OCI-LY1 (cell line): ENCODE measurements at regions not wholly inside any gene's neighbourhood (a gene's known extent, or its start where the extent isn't known, plus 50 kb on each side); places are given as distances from the start of the nearest gene placed in this dataset.

ENCODE experiments used
- H2AFZ ChIP-seq: fragments of 200-600 bp; sonication (generic), shearing (Covaris generic); 2 replicates; pipeline ENCODE4 v1.6.0; 2014; ENCODE audit warnings: antibody characterized with exemption, mild to moderate bottlenecking, low read length
- H3F3A ChIP-seq: fragments of 200-600 bp; sonication (generic), shearing (Covaris generic); 2 replicates; pipeline ENCODE4 v1.6.0; 2014; ENCODE audit warnings: mild to moderate bottlenecking, antibody characterized with exemption, low read length, moderate library complexity; ENCODE audit not compliant: insufficient read depth
- H3K27ac ChIP-seq: fragments of 200-600 bp; sonication (generic); 2 replicates; pipeline ENCODE4 v1.5.1; 2014; ENCODE audit warnings: low read length, mixed run types, mild to moderate bottlenecking, low read depth; ENCODE audit not compliant: poor library complexity, severe bottlenecking
- H3K27me3 ChIP-seq: fragments of 200-600 bp; sonication (generic); 2 replicates; pipeline ENCODE4 v1.6.0; 2014; ENCODE audit warnings: antibody characterized with exemption, mild to moderate bottlenecking, low read length, moderate library complexity; ENCODE audit not compliant: insufficient read depth
- H3K36me3 ChIP-seq: fragments of 200-600 bp; sonication (generic); 2 replicates; pipeline ENCODE4 v1.6.1; 2014; ENCODE audit warnings: mild to moderate bottlenecking, antibody characterized with exemption, low read length, moderate library complexity, mixed read lengths; ENCODE audit not compliant: insufficient read depth
- H3K4me1 ChIP-seq: fragments of 200-600 bp; sonication (generic); 2 replicates; pipeline ENCODE4 v1.5.1; 2014; ENCODE audit warnings: mild to moderate bottlenecking, low read length, moderate library complexity; ENCODE audit not compliant: insufficient read depth, severe bottlenecking
- H3K4me2 ChIP-seq: fragments of 200-600 bp; sonication (generic), shearing (Covaris generic); 2 replicates; pipeline ENCODE4 v1.6.1; 2014; ENCODE audit warnings: low read length
- H3K4me3 ChIP-seq: fragments of 200-600 bp; sonication (generic); 2 replicates; pipeline ENCODE4 v1.5.1; 2014; ENCODE audit warnings: low read length, low read depth, mild to moderate bottlenecking, mixed read lengths; ENCODE audit not compliant: poor library complexity, severe bottlenecking
- H3K79me2 ChIP-seq: fragments of 200-600 bp; shearing (Covaris generic); 2 replicates; pipeline ENCODE4 v1.6.1; 2016; ENCODE audit warnings: mixed run types, low read length, mixed read lengths; ENCODE audit not compliant: insufficient read depth
- H3K9ac ChIP-seq: fragments of 200-600 bp; sonication (generic), shearing (Covaris generic); 2 replicates; pipeline ENCODE4 v1.6.1; 2014; ENCODE audit warnings: mild to moderate bottlenecking, low read length, mixed read lengths
- H3K9me2 ChIP-seq: fragments of 200-600 bp; sonication (generic), shearing (Covaris generic); 2 replicates; pipeline ENCODE4 v1.6.1; 2014; ENCODE audit warnings: low read depth, mild to moderate bottlenecking, low read length, mixed read lengths
- H3K9me3 ChIP-seq: fragments of 200-600 bp; shearing (Covaris generic); 2 replicates; pipeline ENCODE4 v1.6.1; 2014; ENCODE audit warnings: low read length, mixed read lengths
- H4K20me1 ChIP-seq: fragments of 200-600 bp; sonication (generic), shearing (Covaris generic); 2 replicates; pipeline ENCODE4 v1.6.0; 2016; ENCODE audit warnings: mild to moderate bottlenecking, low read length; ENCODE audit not compliant: insufficient read depth
- EZH2 ChIP-seq: fragments of 200-600 bp; sonication (generic), shearing (Covaris generic); IDR thresholded peaks from 2 replicates; pipeline ENCODE4 v1.8.0; 2017; ENCODE audit warnings: borderline replicate concordance, mixed run types, mild to moderate bottlenecking, antibody characterized with exemption, low read length, moderate library complexity, mixed read lengths
- TF ChIP-seq, protein P1 (sequence below): fragments of 200-600 bp; sonication (generic), shearing (Covaris generic); IDR thresholded peaks from 2 replicates; pipeline ENCODE4 v1.5.1; 2017; ENCODE audit warnings: mild to moderate bottlenecking, antibody characterized with exemption, low read length, moderate library complexity, mixed read lengths

DNA sequence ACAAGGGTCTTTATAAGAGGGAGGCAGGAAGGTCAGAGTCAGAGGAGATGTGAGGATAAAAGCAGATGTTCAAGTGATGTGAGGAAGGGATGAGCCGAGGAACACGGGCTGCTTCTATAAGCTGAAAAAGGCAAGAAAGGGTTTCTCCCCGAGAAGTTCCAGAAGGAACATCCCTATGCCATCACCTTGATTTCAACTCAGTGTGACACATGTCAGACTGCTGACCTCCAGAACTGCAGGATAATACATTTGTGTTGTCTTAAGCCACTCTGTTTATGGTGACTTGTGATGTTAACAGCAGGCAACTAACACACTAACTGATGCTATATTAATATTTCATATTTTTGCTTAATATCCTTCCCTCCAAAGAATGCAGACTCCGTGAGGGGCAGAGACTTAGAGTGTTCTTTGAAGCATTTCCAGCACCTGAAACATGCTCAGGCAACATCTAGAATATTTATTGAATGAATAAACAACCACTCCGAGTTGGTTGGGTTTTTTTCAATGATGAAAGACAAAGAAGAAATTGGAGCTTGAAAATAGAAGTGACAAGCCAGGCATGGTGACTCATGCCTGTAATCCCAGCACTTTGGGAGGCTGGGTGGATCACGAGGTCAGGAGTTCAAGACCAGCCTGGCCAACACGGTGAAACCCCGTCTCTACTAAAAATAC, 77.6 kb upstream of the ADRA1B start:
- TF ChIP-seq, protein P1, sequence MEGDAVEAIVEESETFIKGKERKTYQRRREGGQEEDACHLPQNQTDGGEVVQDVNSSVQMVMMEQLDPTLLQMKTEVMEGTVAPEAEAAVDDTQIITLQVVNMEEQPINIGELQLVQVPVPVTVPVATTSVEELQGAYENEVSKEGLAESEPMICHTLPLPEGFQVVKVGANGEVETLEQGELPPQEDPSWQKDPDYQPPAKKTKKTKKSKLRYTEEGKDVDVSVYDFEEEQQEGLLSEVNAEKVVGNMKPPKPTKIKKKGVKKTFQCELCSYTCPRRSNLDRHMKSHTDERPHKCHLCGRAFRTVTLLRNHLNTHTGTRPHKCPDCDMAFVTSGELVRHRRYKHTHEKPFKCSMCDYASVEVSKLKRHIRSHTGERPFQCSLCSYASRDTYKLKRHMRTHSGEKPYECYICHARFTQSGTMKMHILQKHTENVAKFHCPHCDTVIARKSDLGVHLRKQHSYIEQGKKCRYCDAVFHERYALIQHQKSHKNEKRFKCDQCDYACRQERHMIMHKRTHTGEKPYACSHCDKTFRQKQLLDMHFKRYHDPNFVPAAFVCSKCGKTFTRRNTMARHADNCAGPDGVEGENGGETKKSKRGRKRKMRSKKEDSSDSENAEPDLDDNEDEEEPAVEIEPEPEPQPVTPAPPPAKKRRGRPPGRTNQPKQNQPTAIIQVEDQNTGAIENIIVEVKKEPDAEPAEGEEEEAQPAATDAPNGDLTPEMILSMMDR = no peak
- no peak for TF ChIP-seq EZH2
- no peak overlapping the region for H2AFZ ChIP-seq
- no peaks in the 10 kb centered on the region for H3K9me3 ChIP-seq
- H3K27me3 ChIP-seq = no peaks in the 10 kb centered on the region; the same call in 1 of the 2 replicates
- H3F3A ChIP-seq = no peaks in the 10 kb centered on the region
- H3K27ac ChIP-seq = no peak overlapping the region
- H3K36me3 ChIP-seq = no peaks in the 10 kb centered on the region
- H3K4me1 ChIP-seq = no peaks in the 10 kb centered on the region
- no peak overlapping the region for H3K4me3 ChIP-seq
- no peak overlapping the region for H3K9ac ChIP-seq
- H4K20me1 ChIP-seq = no peaks in the 10 kb centered on the region
- H3K4me2 ChIP-seq = no peak overlapping the region
- H3K9me2 ChIP-seq = no peaks in the 10 kb centered on the region
- H3K79me2 ChIP-seq = no peaks in the 10 kb centered on the region

DNA sequence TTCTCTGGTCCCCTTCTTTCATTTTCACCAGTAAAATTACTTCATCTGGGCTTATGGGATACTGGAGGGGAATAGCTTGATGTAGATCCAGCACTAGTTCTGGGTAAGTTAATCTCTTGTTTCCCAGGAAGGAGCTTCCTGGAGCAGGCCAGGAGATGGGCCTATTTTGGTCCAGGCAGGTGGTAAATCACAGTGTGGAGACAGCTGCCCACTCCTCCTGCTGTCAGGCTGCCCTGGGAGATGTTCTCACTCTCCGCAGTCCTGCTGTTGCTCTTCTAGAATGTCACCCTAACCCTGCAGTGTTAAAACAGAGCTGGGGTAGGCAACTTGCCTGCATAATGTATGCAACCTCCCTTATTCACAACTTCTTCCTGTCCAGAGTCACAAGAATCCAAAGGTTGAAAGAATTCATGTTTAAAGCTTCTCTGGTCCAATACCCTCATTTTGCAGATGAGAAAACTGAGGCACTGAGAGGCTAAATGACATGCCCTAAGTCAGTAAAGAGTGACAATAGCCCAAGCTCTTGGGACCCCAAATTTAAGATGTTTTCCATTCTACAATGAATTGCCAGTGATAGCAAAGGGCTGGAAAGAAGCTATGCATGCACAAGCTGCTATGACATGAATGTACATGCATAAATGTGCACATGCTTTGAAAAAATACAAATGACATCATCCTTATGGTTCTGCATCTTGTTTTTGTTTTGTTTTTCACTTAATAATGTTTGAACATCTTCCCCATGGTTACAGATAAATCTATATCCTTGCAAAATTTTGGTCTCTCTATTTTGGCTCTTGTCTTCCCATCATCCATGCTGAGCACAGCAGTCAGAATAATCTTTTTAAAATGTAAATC, 71.8 kb upstream of the ADRA1B start:
- Histone ChIP-seq H3K4me2 (no peak overlapping the region), H3K4me1 (no peaks in the 10 kb centered on the region), H3K27me3 (no peaks in the 10 kb centered on the region), H3F3A (no peaks in the 10 kb centered on the region), H3K9me3 (no peaks in the 10 kb centered on the region), H3K36me3 (no peaks in the 10 kb centered on the region), H4K20me1 (no peaks in the 10 kb centered on the region), H3K9me2 (no peaks in the 10 kb centered on the region), H2AFZ (no peak overlapping the region), H3K79me2 (no peaks in the 10 kb centered on the region), H3K9ac (no peak overlapping the region), H3K27ac (no peak overlapping the region), H3K4me3 (no peak overlapping the region)
- TF ChIP-seq, protein P1 = no peak
- no peak for TF ChIP-seq EZH2

- Histone ChIP-seq H2AFZ (no peak overlapping the region), H3K4me3 (no peak overlapping the region), H3K36me3 (no peaks in the 10 kb centered on the region), H3K4me1 (no peaks in the 10 kb centered on the region), H3K79me2 (no peaks in the 10 kb centered on the region), H3K9me3 (no peaks in the 10 kb centered on the region), H3K9me2 (no peaks in the 10 kb centered on the region), H3K4me2 (no peak overlapping the region), H3K27ac (no peak overlapping the region), H4K20me1 (no peaks in the 10 kb centered on the region), H3K27me3 (no peaks in the 10 kb centered on the region), H3F3A (no peaks in the 10 kb centered on the region), H3K9ac (no peak overlapping the region)
- TF ChIP-seq, protein P1 = no peak
- TF ChIP-seq EZH2 = no peak
Observed at GRCh38 chr5:159849437-159850083, 66.7 kb upstream of the ADRA1B start.
